ENCODE measurements at regions not wholly inside any gene's neighbourhood (a gene's known extent, or its start where the extent isn't known, plus 50 kb on each side); places are given as distances from the start of the nearest gene placed in this dataset.

GRCh38 chr14:28494196-28494595 lies 272.4 kb upstream of the FOXG1 start:
- no peaks in the 10 kb centered on the region for H3K27me3 ChIP-seq (ENCODE audit: low read depth)
- DNase-seq (no peak), ATAC-seq (no peak)
- H3K4me1 ChIP-seq = no peaks in the 10 kb centered on the region
- no peak overlapping the region for H3K27ac ChIP-seq
- no peaks in the 10 kb centered on the region for H3K9me3 ChIP-seq
- no peak for TF ChIP-seq CTCF (IDR thresholded peaks at IDR 0.05)
- H3K36me3 ChIP-seq = no peaks in the 10 kb centered on the region
- H3K4me3 ChIP-seq = no peak overlapping the region
- intact Hi-C loops (cut with DNase I) = no loop called here

- intact Hi-C loops (cut with DNase I) = no loop called here
- DNase-seq (no peak), ATAC-seq (no peak)
- no peak overlapping the region for H3K4me3 ChIP-seq
- no peak overlapping the region for H3K27ac ChIP-seq
- no peak for TF ChIP-seq CTCF (IDR thresholded peaks at IDR 0.05)
- H3K9me3 ChIP-seq = no peaks in the 10 kb centered on the region
- no peaks in the 10 kb centered on the region for H3K27me3 ChIP-seq (ENCODE audit: low read depth)
- no peaks in the 10 kb centered on the region for H3K4me1 ChIP-seq
- H3K36me3 ChIP-seq = no peaks in the 10 kb centered on the region
Measured at GRCh38 chr14:28496364-28496763, 270.2 kb upstream of the FOXG1 start.

- TF ChIP-seq CTCF (IDR thresholded peaks at IDR 0.05) = no peak
- ATAC-seq (no peak), DNase-seq (no peak)
- Histone ChIP-seq H3K4me1 (no peaks in the 10 kb centered on the region), H3K9me3 (no peaks in the 10 kb centered on the region), H3K4me3 (no peak overlapping the region), H3K36me3 (no peaks in the 10 kb centered on the region), H3K27ac (no peak overlapping the region), H3K27me3 (ENCODE audit: low read depth) (no peaks in the 10 kb centered on the region)
- intact Hi-C loops (cut with DNase I) = no loop called here
Measured at GRCh38 chr14:28502517-28502916, 264.1 kb upstream of the FOXG1 start.

- no peak for TF ChIP-seq CTCF (IDR thresholded peaks at IDR 0.05)
- Histone ChIP-seq H3K9me3 (no peaks in the 10 kb centered on the region), H3K36me3 (no peaks in the 10 kb centered on the region), H3K4me3 (no peak overlapping the region), H3K27me3 (ENCODE audit: low read depth) (no peaks in the 10 kb centered on the region), H3K4me1 (no peaks in the 10 kb centered on the region), H3K27ac (no peak overlapping the region)
- no peak for DNase-seq
- no peak for ATAC-seq
- intact Hi-C loops (cut with DNase I) = no loop called here
Measured at GRCh38 chr14:28515571-28515970, 251.0 kb upstream of the FOXG1 start.

GRCh38 chr14:28536889-28537288 lies 229.7 kb upstream of the FOXG1 start:
- DNase-seq (no peak), ATAC-seq (no peak)
- Histone ChIP-seq H3K4me3 (no peak overlapping the region), H3K4me1 (no peaks in the 10 kb centered on the region), H3K27me3 (ENCODE audit: low read depth) (no peaks in the 10 kb centered on the region), H3K36me3 (no peaks in the 10 kb centered on the region), H3K9me3 (no peaks in the 10 kb centered on the region), H3K27ac (no peak overlapping the region)
- no peak for TF ChIP-seq CTCF (IDR thresholded peaks at IDR 0.05)
- intact Hi-C loops (cut with DNase I) = no loop called here

- DNase-seq (no peak), ATAC-seq (no peak)
- no peak overlapping the region for H3K4me3 ChIP-seq
- no peaks in the 10 kb centered on the region for H3K9me3 ChIP-seq
- no peaks in the 10 kb centered on the region for H3K4me1 ChIP-seq
- no peaks in the 10 kb centered on the region for H3K27me3 ChIP-seq (ENCODE audit: low read depth)
- no peaks in the 10 kb centered on the region for H3K36me3 ChIP-seq
- intact Hi-C loops (cut with DNase I) = no loop called here
- no peak overlapping the region for H3K27ac ChIP-seq
- TF ChIP-seq CTCF (IDR thresholded peaks at IDR 0.05) = no peak
Measured at GRCh38 chr14:28542040-28542439, 224.5 kb upstream of the FOXG1 start.
